ENCODE measurements at regions not wholly inside any gene's neighbourhood (a gene's known extent, or its start where the extent isn't known, plus 50 kb on each side); places are given as distances from the start of the nearest gene placed in this dataset.

DNA sequence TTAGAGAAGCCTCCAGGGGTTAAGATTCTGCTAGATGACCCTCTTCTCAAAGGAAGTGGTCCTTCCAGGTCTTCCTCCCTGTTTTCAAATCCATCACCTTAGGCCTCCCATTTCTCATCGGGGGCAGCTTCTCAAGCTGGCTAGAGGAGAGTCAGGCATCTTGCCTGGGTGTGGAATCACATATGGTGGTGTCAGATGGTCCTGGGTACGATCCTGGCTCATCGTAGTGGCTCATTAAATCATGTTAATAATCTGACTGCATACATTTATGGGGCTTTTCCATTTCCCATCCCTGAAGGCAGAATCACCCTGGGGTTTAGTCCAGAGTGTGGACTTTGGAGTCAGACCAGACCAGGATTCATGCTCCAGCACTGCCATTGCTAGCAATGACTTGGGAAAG, 132.6 kb downstream of the RPS24 start:
- no peak for DNase-seq (ENCODE audit: low spot score)

GRCh38 chr10:78169214-78169613, 135.6 kb downstream of the RPS24 start:
- Mint-ChIP-seq H3K4me3 (ENCODE audit: unreplicated experiment) (no peak overlapping the region), H3K4me1 (ENCODE audit: low read depth) (no peaks in the 10 kb centered on the region), H3K9me3 (ENCODE audit: low read depth) (no peaks in the 10 kb centered on the region), H3K36me3 (ENCODE audit: low read depth) (no peaks in the 10 kb centered on the region), H3K27ac (ENCODE audit: unreplicated experiment) (no peak overlapping the region), H3K27me3 (ENCODE audit: low read depth) (peaks cover 23% of the 10 kb centered on the region)
- TF ChIP-seq CTCF (IDR thresholded peaks at IDR 0.05), result no peak
- no peak for DNase-seq (ENCODE audit: low spot score)

More for the DNA sequence above, 132.6 kb downstream of the RPS24 start:
- Mint-ChIP-seq H3K9me3 (ENCODE audit: low read depth) (peaks cover 10% of the 10 kb centered on the region), H3K27ac (ENCODE audit: unreplicated experiment) (no peak overlapping the region), H3K27me3 (ENCODE audit: low read depth) (peaks cover 24% of the 10 kb centered on the region), H3K4me3 (ENCODE audit: unreplicated experiment) (no peak overlapping the region), H3K36me3 (ENCODE audit: low read depth) (no peaks in the 10 kb centered on the region), H3K4me1 (ENCODE audit: low read depth) (no peaks in the 10 kb centered on the region)
- no peak for TF ChIP-seq CTCF (IDR thresholded peaks at IDR 0.05)

DNA sequence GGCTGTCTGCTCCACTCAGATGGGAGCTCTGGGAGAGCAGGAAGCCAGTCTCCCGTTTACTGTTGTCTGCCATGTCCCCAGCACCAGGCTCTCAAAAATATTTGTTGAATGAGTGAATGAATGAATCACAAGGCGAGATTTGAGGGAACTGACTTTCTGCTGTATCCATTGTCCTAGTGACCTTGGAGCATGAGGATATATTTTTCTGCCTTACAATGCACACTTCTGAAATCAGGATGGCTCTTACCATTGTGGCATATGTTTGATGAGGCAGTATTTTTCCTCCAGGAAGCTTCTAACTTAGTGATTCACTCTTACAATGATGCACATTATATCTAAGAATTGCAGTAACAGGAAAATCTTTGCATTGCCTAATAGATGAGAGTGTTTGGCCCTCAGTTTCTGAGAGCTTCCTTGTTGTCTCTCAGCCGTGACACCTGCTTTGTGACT, 136.4 kb downstream of the RPS24 start:
- Mint-ChIP-seq H3K36me3 (ENCODE audit: low read depth) (no peaks in the 10 kb centered on the region), H3K27me3 (ENCODE audit: low read depth) (peaks cover 20% of the 10 kb centered on the region), H3K27ac (ENCODE audit: unreplicated experiment) (no peak overlapping the region), H3K4me1 (ENCODE audit: low read depth) (no peaks in the 10 kb centered on the region), H3K9me3 (ENCODE audit: low read depth) (no peaks in the 10 kb centered on the region), H3K4me3 (ENCODE audit: unreplicated experiment) (no peak overlapping the region)
- no peak for DNase-seq (ENCODE audit: low spot score)
- TF ChIP-seq CTCF (IDR thresholded peaks at IDR 0.05), result no peak

DNA sequence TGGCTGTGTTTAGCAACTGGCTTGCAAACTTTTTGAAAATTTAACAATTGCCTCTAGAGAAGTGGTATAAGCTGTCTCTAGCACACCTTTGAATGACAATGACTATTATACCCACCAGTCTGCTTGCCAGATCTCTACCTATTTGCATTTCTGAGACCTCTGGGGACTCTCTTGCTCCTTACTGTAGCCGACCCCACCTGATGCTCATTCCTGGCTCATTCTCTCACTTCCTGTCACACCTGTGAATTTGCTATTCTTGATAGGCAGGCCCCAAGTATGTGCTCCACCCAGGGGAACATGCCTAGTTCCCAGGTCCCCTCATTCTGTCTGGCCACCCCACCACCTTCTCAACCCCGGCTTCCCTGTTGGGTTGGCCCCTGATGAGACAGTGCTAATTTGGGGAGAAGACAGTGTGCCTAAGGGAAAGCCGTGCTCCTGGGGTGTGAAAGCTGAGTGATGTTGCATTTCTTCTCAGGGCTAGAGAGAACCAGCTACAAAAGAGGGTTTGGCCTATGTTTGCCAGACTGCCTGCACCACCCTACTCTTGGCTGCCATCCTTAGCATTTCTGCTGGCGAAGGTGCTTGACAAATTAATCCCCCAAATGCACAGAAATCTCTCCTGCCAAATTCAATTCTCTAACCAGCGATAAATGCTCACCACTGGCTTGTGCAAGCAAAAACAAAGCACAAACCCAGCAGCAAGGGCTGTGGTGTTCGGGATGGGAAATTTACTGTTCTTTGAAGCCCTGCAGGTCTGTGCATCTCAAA, 138.2 kb downstream of the RPS24 start:
- H3K27me3 Mint-ChIP-seq (ENCODE audit: low read depth), result peaks cover 24% of the 10 kb centered on the region
- H3K27ac Mint-ChIP-seq (ENCODE audit: unreplicated experiment), result no peak overlapping the region
- no peak overlapping the region for H3K4me3 Mint-ChIP-seq (ENCODE audit: unreplicated experiment)
- DNase-seq (ENCODE audit: low spot score), result no peak
- H3K4me1 Mint-ChIP-seq (ENCODE audit: low read depth), result no peaks in the 10 kb centered on the region
- H3K36me3 Mint-ChIP-seq (ENCODE audit: low read depth), result no peaks in the 10 kb centered on the region
- TF ChIP-seq CTCF (IDR thresholded peaks at IDR 0.05), result no peak
- H3K9me3 Mint-ChIP-seq (ENCODE audit: low read depth), result no peaks in the 10 kb centered on the region

- no peak for DNase-seq (ENCODE audit: low spot score)
- Mint-ChIP-seq H3K4me3 (ENCODE audit: unreplicated experiment) (no peak overlapping the region), H3K27me3 (ENCODE audit: low read depth) (peaks cover 35% of the 10 kb centered on the region), H3K36me3 (ENCODE audit: low read depth) (peaks cover 2% of the 10 kb centered on the region), H3K4me1 (ENCODE audit: low read depth) (no peaks in the 10 kb centered on the region), H3K9me3 (ENCODE audit: low read depth) (no peaks in the 10 kb centered on the region), H3K27ac (ENCODE audit: unreplicated experiment) (no peak overlapping the region)
- TF ChIP-seq CTCF (IDR thresholded peaks at IDR 0.05), result no peak
These were observed 139.8 kb downstream of the RPS24 start for GRCh38 chr10:78173360-78174015.
